SK-N-SH treated with all-trans-retinoic acid at 6 μM for 48 hours (cell line): ENCODE measurements at regions not wholly inside any gene's neighbourhood (a gene's known extent, or its start where the extent isn't known, plus 50 kb on each side); places are given as distances from the start of the nearest gene placed in this dataset.

ENCODE experiments used
- ARNTL ChIP-seq: fragments of 450-650 bp; formaldehyde crosslinking; IDR thresholded peaks from 2 replicates; pipeline ENCODE4 v1.5.0; 2020; ENCODE audit warnings: low read depth, mild to moderate bottlenecking, moderate library complexity, borderline replicate concordance
- CREB5 ChIP-seq: fragments of 250-450 bp; sonication (Bioruptor Pico); IDR thresholded peaks from 2 replicates; pipeline ENCODE4 v1.5.1; 2020; ENCODE audit warnings: low read depth, mild to moderate bottlenecking, moderate library complexity
- CSDC2 ChIP-seq: fragments of 250-450 bp; sonication (Bioruptor Pico); IDR thresholded peaks from 2 replicates; pipeline ENCODE4 v1.5.0; 2020; ENCODE audit warnings: mild to moderate bottlenecking, moderate library complexity
- CSRNP3 ChIP-seq: fragments of 250-450 bp; sonication (Bioruptor Pico); IDR thresholded peaks from 2 replicates; pipeline ENCODE4 v1.5.1; 2021; ENCODE audit warnings: mild to moderate bottlenecking, moderate library complexity
- GLIS3 ChIP-seq: fragments of 250-450 bp; sonication (Bioruptor Pico); IDR thresholded peaks from 2 replicates; pipeline ENCODE4 v1.5.0; 2020; ENCODE audit warnings: mild to moderate bottlenecking, moderate library complexity
- POU6F1 ChIP-seq: fragments of 250-450 bp; sonication (Bioruptor Pico); IDR thresholded peaks from 2 replicates; pipeline ENCODE4 v1.8.0; 2021; ENCODE audit warnings: low read depth, mild to moderate bottlenecking, moderate library complexity, borderline replicate concordance
- PPARA ChIP-seq: fragments of 250-450 bp; sonication (Bioruptor Pico); IDR thresholded peaks from 2 replicates; pipeline ENCODE4 v1.5.0; 2020; ENCODE audit warnings: mild to moderate bottlenecking, borderline replicate concordance
- RARB ChIP-seq: fragments of 250-450 bp; sonication (Bioruptor Pico); IDR thresholded peaks from 2 replicates; pipeline ENCODE4 v1.8.0; 2021; ENCODE audit warnings: mild to moderate bottlenecking, moderate library complexity
- TOX ChIP-seq: fragments of 250-450 bp; sonication (Bioruptor Pico); IDR thresholded peaks from 2 replicates; pipeline ENCODE4 v1.8.0; 2021; ENCODE audit warnings: mild to moderate bottlenecking, moderate library complexity, borderline replicate concordance
- ZC3H10 ChIP-seq: fragments of 250-450 bp; sonication (Bioruptor Pico); IDR thresholded peaks from 2 replicates; pipeline ENCODE4 v1.5.1; 2021; ENCODE audit warnings: mild to moderate bottlenecking, moderate library complexity
- ZFP30 ChIP-seq: fragments of 450-650 bp; formaldehyde crosslinking; IDR thresholded peaks from 2 replicates; pipeline ENCODE4 v1.5.0; 2022; ENCODE audit warnings: mild to moderate bottlenecking, moderate library complexity
- ZNF8 ChIP-seq: fragments of 450-650 bp; formaldehyde crosslinking; IDR thresholded peaks from 2 replicates; pipeline ENCODE4 v1.5.0; 2020; ENCODE audit warnings: mild to moderate bottlenecking, moderate library complexity

GRCh38 chr10:42987575-42987974, 89.3 kb upstream of the RET start:
- TF ChIP-seq POU6F1 (CRISPR knock-in tag) (no peak), CREB5 (CRISPR knock-in tag) (no peak), RARB (no peak), ZFP30 (CRISPR knock-in tag) (no peak), ZC3H10 (CRISPR knock-in tag) (no peak), PPARA (CRISPR knock-in tag) (no peak), GLIS3 (CRISPR knock-in tag) (no peak), TOX (CRISPR knock-in tag) (no peak), ZNF8 (CRISPR knock-in tag) (no peak), CSDC2 (no peak), CSRNP3 (CRISPR knock-in tag) (no peak), ARNTL (CRISPR knock-in tag) (no peak)
